Keratinocyte (primary cell): ENCODE measurements at regions not wholly inside any gene's neighbourhood (a gene's known extent, or its start where the extent isn't known, plus 50 kb on each side); places are given as distances from the start of the nearest gene placed in this dataset.

Experiments
- EZH2 ChIP-seq: IDR thresholded peaks from one replicate; pipeline ENCODE4 v1.6.1; 2012; ENCODE audit warnings: inconsistent platforms, mild to moderate bottlenecking, low read length, moderate library complexity
- TF ChIP-seq, protein P1 (sequence below), 3 experiments: IDR thresholded peaks in 1 of 3; conservative IDR thresholded peaks in 1 of 3; optimal IDR thresholded peaks in 1 of 3; 2 replicates in 2 of 3; 3 replicates in 1 of 3; pipeline versions ENCODE3 to v1.5.1; 2011; ENCODE audit warnings: low read length in 3 of 3, mild to moderate bottlenecking in 3 of 3, moderate library complexity in 2 of 3, control low read depth in 1 of 3, inconsistent platforms in 1 of 3; ENCODE audit not compliant: insufficient read depth in 2 of 3; ENCODE audit errors: extremely low read depth in 1 of 3

DNA sequence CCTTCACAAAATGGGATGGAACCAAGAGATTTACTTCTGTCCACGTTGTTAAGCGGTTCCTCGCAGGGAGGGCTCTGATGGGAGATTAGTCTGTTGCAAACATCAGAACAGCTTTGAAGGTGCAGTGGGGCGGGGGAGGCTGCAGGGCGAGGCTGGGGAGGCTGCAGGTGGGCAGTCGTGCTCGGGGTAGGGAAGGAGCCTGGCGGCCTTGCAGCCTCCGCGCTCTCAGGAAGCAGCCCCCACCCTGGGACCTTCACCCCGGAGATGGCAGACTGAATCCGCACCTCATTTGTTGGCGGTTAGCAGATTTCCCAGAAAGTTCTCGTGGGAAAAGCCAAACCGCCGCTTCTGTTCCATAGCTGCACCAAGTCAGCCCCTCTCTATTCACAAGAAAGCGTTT lies 237.3 kb downstream of the BRD1 start:
- TF ChIP-seq EZH2, result no peak
- TF ChIP-seq, protein P1, sequence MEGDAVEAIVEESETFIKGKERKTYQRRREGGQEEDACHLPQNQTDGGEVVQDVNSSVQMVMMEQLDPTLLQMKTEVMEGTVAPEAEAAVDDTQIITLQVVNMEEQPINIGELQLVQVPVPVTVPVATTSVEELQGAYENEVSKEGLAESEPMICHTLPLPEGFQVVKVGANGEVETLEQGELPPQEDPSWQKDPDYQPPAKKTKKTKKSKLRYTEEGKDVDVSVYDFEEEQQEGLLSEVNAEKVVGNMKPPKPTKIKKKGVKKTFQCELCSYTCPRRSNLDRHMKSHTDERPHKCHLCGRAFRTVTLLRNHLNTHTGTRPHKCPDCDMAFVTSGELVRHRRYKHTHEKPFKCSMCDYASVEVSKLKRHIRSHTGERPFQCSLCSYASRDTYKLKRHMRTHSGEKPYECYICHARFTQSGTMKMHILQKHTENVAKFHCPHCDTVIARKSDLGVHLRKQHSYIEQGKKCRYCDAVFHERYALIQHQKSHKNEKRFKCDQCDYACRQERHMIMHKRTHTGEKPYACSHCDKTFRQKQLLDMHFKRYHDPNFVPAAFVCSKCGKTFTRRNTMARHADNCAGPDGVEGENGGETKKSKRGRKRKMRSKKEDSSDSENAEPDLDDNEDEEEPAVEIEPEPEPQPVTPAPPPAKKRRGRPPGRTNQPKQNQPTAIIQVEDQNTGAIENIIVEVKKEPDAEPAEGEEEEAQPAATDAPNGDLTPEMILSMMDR (optimal IDR thresholded peaks at IDR 0.05 in 1 of 3, IDR thresholded peaks at IDR 0.05 in 1 of 3, conservative IDR thresholded peaks at IDR 0.05 in 1 of 3; ENCODE audit: extremely low read depth in 1 of 3, insufficient read depth in 2 of 3, low read length in 3 of 3), result no peak
